HG02571 (cell line): ENCODE measurements at regions not wholly inside any gene's neighbourhood (a gene's known extent, or its start where the extent isn't known, plus 50 kb on each side); places are given as distances from the start of the nearest gene placed in this dataset.
"Not testable (repeated sequence)": the region's sequence is repeated elsewhere in the genome, so short reads cannot be mapped to it uniquely, and the experiment has no call there.

Experiments used
- ATAC-seq: cut with Tn5 transposase; IDR thresholded peaks from one replicate; pipeline ENCODE4 v1.9.1; 2021; ENCODE audit warnings: mild to moderate bottlenecking, moderate library complexity; ENCODE audit not compliant: unreplicated experiment

- no peak for ATAC-seq
Observed at GRCh38 chr11:42806191-42806590, 505.6 kb upstream of the API5 start.

- ATAC-seq: no peak
Observed at GRCh38 chr11:42812361-42812760, 499.4 kb upstream of the API5 start.

GRCh38 chr11:42812960-42813359 is 498.8 kb upstream of the API5 start:
- no peak for ATAC-seq

- no peak for ATAC-seq
Observed at GRCh38 chr11:42816471-42816870, 495.3 kb upstream of the API5 start.

GRCh38 chr11:42819126-42819525 is 492.7 kb upstream of the API5 start:
- ATAC-seq: no peak

- ATAC-seq: not testable (repeated sequence)
Observed at GRCh38 chr11:42822188-42822587, 489.6 kb upstream of the API5 start.

- no peak for ATAC-seq
Observed at GRCh38 chr11:42823546-42823945, 488.2 kb upstream of the API5 start.

GRCh38 chr11:42824067-42824466 is 487.7 kb upstream of the API5 start:
- ATAC-seq: no peak

GRCh38 chr11:42825598-42825997 is 486.2 kb upstream of the API5 start:
- no peak for ATAC-seq

GRCh38 chr11:42827845-42828244 is 484.0 kb upstream of the API5 start:
- no peak for ATAC-seq

GRCh38 chr11:42837994-42838393 is 473.8 kb upstream of the API5 start:
- ATAC-seq: no peak

GRCh38 chr11:42840176-42840829 is 471.5 kb upstream of the API5 start:
- no peak for ATAC-seq

GRCh38 chr11:42840860-42841259 is 470.9 kb upstream of the API5 start:
- ATAC-seq: no peak

GRCh38 chr11:42841556-42841955 is 470.2 kb upstream of the API5 start:
- ATAC-seq: no peak

- no peak for ATAC-seq
Observed at GRCh38 chr11:42849362-42849761, 462.4 kb upstream of the API5 start.

GRCh38 chr11:42857344-42857743 is 454.5 kb upstream of the API5 start:
- no peak for ATAC-seq

- no peak for ATAC-seq
Observed at GRCh38 chr11:42870480-42870879, 441.3 kb upstream of the API5 start.

- not testable (repeated sequence) for ATAC-seq
Observed at GRCh38 chr11:42873800-42874405, 437.9 kb upstream of the API5 start.

GRCh38 chr11:42881335-42881734 is 430.5 kb upstream of the API5 start:
- ATAC-seq: not testable (repeated sequence)

- ATAC-seq: no peak
Observed at GRCh38 chr11:42890773-42891172, 421.0 kb upstream of the API5 start.

GRCh38 chr11:42901084-42901483 is 410.7 kb upstream of the API5 start:
- ATAC-seq: no peak

- ATAC-seq: no peak
Observed at GRCh38 chr11:42906226-42906625, 405.6 kb upstream of the API5 start.

GRCh38 chr11:42913731-42914130 is 398.1 kb upstream of the API5 start:
- no peak for ATAC-seq
